Keratinocyte (primary cell): ENCODE measurements at regions not wholly inside any gene's neighbourhood (a gene's known extent, or its start where the extent isn't known, plus 50 kb on each side); places are given as distances from the start of the nearest gene placed in this dataset.

Experiments
- EZH2 ChIP-seq: IDR thresholded peaks from one replicate; pipeline ENCODE4 v1.6.1; 2012; ENCODE audit warnings: inconsistent platforms, mild to moderate bottlenecking, low read length, moderate library complexity
- TF ChIP-seq, protein P1 (sequence below), 3 experiments: IDR thresholded peaks in 1 of 3; conservative IDR thresholded peaks in 1 of 3; optimal IDR thresholded peaks in 1 of 3; 2 replicates in 2 of 3; 3 replicates in 1 of 3; pipeline versions ENCODE3 to v1.5.1; 2011; ENCODE audit warnings: low read length in 3 of 3, mild to moderate bottlenecking in 3 of 3, moderate library complexity in 2 of 3, control low read depth in 1 of 3, inconsistent platforms in 1 of 3; ENCODE audit not compliant: insufficient read depth in 2 of 3; ENCODE audit errors: extremely low read depth in 1 of 3

DNA sequence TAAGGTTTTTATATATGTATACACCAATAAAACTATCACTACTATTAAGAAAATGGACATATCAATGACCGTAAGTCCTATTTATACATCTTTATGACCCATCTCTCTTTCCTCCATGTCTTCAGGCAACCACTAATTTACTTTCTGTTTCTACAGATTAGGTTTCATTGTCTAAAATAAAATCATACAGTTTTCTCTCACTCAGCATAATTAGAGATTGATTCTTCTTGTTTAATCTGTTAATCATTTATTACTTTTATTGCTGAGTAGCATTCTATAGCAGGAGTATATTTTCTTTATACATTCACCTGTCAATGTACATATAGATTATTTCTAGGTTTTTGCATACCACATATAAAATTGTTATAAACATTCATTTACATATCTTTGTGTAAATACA is 388.0 kb downstream of the RFPL4B start:
- TF ChIP-seq, protein P1, sequence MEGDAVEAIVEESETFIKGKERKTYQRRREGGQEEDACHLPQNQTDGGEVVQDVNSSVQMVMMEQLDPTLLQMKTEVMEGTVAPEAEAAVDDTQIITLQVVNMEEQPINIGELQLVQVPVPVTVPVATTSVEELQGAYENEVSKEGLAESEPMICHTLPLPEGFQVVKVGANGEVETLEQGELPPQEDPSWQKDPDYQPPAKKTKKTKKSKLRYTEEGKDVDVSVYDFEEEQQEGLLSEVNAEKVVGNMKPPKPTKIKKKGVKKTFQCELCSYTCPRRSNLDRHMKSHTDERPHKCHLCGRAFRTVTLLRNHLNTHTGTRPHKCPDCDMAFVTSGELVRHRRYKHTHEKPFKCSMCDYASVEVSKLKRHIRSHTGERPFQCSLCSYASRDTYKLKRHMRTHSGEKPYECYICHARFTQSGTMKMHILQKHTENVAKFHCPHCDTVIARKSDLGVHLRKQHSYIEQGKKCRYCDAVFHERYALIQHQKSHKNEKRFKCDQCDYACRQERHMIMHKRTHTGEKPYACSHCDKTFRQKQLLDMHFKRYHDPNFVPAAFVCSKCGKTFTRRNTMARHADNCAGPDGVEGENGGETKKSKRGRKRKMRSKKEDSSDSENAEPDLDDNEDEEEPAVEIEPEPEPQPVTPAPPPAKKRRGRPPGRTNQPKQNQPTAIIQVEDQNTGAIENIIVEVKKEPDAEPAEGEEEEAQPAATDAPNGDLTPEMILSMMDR (optimal IDR thresholded peaks at IDR 0.05 in 1 of 3, IDR thresholded peaks at IDR 0.05 in 1 of 3, conservative IDR thresholded peaks at IDR 0.05 in 1 of 3; ENCODE audit: extremely low read depth in 1 of 3, insufficient read depth in 2 of 3, low read length in 3 of 3) = no peak
- TF ChIP-seq EZH2 = no peak
